ENCODE measurements at regions not wholly inside any gene's neighbourhood (a gene's known extent, or its start where the extent isn't known, plus 50 kb on each side); places are given as distances from the start of the nearest gene placed in this dataset.

DNA sequence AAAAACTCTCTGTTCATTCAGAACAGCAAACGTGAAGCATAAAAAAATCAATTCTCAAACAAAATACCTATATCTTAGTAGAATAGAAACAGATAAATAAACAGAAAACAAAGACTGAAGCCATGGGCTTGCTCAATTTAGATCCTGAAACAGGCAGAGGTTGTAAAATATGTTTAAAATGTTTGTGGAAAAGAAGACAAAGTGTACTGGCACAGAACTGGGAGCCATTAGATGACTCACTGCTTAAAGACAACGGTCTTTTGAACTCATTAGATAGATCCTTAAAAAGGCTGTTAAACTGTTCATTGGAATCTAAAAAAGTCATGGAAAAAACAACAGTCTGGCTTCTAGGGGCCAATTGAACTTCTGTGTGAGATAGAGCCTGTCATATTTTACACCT lies 247.0 kb upstream of the NDST4 start:
- TF ChIP-seq, protein P1, sequence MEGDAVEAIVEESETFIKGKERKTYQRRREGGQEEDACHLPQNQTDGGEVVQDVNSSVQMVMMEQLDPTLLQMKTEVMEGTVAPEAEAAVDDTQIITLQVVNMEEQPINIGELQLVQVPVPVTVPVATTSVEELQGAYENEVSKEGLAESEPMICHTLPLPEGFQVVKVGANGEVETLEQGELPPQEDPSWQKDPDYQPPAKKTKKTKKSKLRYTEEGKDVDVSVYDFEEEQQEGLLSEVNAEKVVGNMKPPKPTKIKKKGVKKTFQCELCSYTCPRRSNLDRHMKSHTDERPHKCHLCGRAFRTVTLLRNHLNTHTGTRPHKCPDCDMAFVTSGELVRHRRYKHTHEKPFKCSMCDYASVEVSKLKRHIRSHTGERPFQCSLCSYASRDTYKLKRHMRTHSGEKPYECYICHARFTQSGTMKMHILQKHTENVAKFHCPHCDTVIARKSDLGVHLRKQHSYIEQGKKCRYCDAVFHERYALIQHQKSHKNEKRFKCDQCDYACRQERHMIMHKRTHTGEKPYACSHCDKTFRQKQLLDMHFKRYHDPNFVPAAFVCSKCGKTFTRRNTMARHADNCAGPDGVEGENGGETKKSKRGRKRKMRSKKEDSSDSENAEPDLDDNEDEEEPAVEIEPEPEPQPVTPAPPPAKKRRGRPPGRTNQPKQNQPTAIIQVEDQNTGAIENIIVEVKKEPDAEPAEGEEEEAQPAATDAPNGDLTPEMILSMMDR (IDR thresholded peaks at IDR 0.05) = no peak
- Histone ChIP-seq H3K4me1 (no peaks in the 10 kb centered on the region), H3K27me3 (no peaks in the 10 kb centered on the region), H3K4me3 (no peak overlapping the region), H3K9me3 (peaks cover 0 to 9% of the 10 kb centered on the region in 2 donors), H3K27ac (no peak overlapping the region), H3K36me3 (no peaks in the 10 kb centered on the region)
- no peak for DNase-seq (ENCODE audit: low spot score)

DNA sequence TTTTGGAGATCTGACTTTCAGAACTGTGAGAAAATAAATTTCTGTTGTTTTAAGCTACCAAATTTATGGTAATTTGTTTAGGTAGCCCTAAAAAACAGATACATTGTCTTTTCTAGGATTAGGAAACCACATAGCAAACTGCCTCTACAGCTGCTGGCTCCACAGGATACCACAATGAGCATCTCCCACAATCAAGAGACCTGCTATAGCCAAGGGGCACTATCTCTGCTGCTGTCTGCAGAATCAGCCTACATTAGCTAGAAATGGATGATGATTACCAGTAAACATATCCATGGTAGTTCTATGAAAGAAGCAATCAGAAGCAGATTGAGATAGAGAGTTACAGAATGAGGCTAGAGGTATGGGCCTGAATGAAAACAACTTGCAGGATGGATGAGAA lies 244.4 kb upstream of the NDST4 start:
- no peak overlapping the region for H3K4me3 ChIP-seq
- no peaks in the 10 kb centered on the region for H3K4me1 ChIP-seq
- no peak for DNase-seq (ENCODE audit: low spot score)
- peaks cover 0 to 25% of the 10 kb centered on the region in 2 donors for H3K9me3 ChIP-seq
- H3K27me3 ChIP-seq = no peaks in the 10 kb centered on the region
- no peaks in the 10 kb centered on the region for H3K36me3 ChIP-seq
- TF ChIP-seq, protein P1 (IDR thresholded peaks at IDR 0.05) = no peak
- no peak overlapping the region for H3K27ac ChIP-seq

DNA sequence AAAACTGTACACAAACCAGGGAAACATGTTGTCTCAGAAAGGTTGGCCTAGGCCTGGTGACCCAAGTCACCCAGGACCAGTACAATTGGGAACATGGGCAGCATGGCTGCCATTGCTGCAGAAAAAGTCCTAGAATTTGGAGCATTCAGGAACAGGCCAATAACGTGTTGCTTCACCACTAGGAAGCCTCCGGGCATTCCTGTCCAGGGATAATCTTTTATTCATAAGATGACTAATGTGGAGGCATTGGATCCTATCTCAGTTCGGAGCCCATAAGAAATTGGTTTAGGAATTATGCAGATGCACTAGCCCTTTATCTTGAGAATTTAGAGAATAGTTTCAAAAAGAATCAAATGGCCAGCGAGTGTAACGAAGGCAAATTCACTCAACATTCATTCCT lies 242.8 kb upstream of the NDST4 start:
- TF ChIP-seq, protein P1 (IDR thresholded peaks at IDR 0.05) = no peak
- H3K27me3 ChIP-seq = no peaks in the 10 kb centered on the region
- H3K4me3 ChIP-seq = no peak overlapping the region
- H3K36me3 ChIP-seq = no peaks in the 10 kb centered on the region
- H3K9me3 ChIP-seq = peaks cover 0 to 30% of the 10 kb centered on the region in 2 donors
- H3K27ac ChIP-seq = no peak overlapping the region
- H3K4me1 ChIP-seq = no peaks in the 10 kb centered on the region
- DNase-seq (ENCODE audit: low spot score) = no peak

GRCh38 chr4:115355329-115355728 lies 241.9 kb upstream of the NDST4 start:
- Histone ChIP-seq H3K36me3 (no peaks in the 10 kb centered on the region), H3K9me3 (peaks cover 0 to 30% of the 10 kb centered on the region in 2 donors), H3K4me3 (no peak overlapping the region), H3K4me1 (no peaks in the 10 kb centered on the region), H3K27me3 (no peaks in the 10 kb centered on the region), H3K27ac (no peak overlapping the region)
- TF ChIP-seq, protein P1 (IDR thresholded peaks at IDR 0.05) = no peak
- DNase-seq (ENCODE audit: low spot score) = no peak

- no peak overlapping the region for H3K27ac ChIP-seq
- H3K4me1 ChIP-seq = no peaks in the 10 kb centered on the region
- H3K36me3 ChIP-seq = no peaks in the 10 kb centered on the region
- H3K4me3 ChIP-seq = no peak overlapping the region
- TF ChIP-seq, protein P1 (IDR thresholded peaks at IDR 0.05) = no peak
- H3K27me3 ChIP-seq = no peaks in the 10 kb centered on the region
- no peak for DNase-seq (ENCODE audit: low spot score)
- peaks cover 0 to 27% of the 10 kb centered on the region in 2 donors for H3K9me3 ChIP-seq
Observed at GRCh38 chr4:115353370-115353769, 239.9 kb upstream of the NDST4 start.

DNA sequence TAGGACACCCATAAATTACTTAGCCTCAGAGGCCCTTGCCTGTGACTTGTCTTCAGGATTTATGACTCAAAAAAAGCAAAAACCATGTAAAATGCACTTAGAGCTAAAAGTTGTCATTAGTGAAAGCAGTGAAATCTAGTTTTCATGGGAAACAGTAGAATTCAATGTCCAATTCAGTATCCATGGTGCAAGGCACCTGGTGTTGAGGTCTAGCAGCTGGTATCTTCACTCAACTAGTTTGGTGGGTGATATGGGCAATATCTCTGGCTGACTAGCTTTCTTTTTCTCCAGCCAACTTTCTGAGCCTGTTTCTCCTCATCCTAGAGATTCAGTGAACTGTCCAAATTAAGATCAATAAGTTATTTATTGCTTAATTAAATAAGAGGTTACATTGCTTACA lies 229.8 kb upstream of the NDST4 start:
- H3K9me3 ChIP-seq = no peaks in the 10 kb centered on the region
- H3K27me3 ChIP-seq = no peaks in the 10 kb centered on the region
- no peak overlapping the region for H3K4me3 ChIP-seq
- no peaks in the 10 kb centered on the region for H3K36me3 ChIP-seq
- no peaks in the 10 kb centered on the region for H3K4me1 ChIP-seq
- TF ChIP-seq, protein P1 (IDR thresholded peaks at IDR 0.05) = no peak
- no peak overlapping the region for H3K27ac ChIP-seq
- DNase-seq (ENCODE audit: low spot score) = no peak

Measured in right atrium auricular region (tissue), 2 donors.